Cardiac fibroblast (primary cell): ENCODE measurements at regions not wholly inside any gene's neighbourhood (a gene's known extent, or its start where the extent isn't known, plus 50 kb on each side); places are given as distances from the start of the nearest gene placed in this dataset.
A peak's percentile ranks its signal among the peaks of the same experiment; 100 is the strongest.

Experiments
- DNase-seq, 2 donors: peaks; one replicate each; pipeline versions ENCODE4 v3.0.0 to v3.0.0-alpha.2; 2010; ENCODE audit warnings: low read depth in 2 of 2
- H3K4me3 ChIP-seq, 2 donors: replicated peaks in 1 of 2; 1 replicate in 1 of 2; 2 replicates in 1 of 2; pipeline ENCODE4 v1.5.1; 2011; ENCODE audit warnings: low read depth in 2 of 2, low read length in 2 of 2, mild to moderate bottlenecking in 2 of 2, moderate library complexity in 1 of 2
- TF ChIP-seq, protein P1 (sequence below): IDR thresholded peaks from one replicate; pipeline ENCODE4 v1.5.1; 2011; ENCODE audit warnings: low read depth, mild to moderate bottlenecking, low read length, inconsistent platforms

DNA sequence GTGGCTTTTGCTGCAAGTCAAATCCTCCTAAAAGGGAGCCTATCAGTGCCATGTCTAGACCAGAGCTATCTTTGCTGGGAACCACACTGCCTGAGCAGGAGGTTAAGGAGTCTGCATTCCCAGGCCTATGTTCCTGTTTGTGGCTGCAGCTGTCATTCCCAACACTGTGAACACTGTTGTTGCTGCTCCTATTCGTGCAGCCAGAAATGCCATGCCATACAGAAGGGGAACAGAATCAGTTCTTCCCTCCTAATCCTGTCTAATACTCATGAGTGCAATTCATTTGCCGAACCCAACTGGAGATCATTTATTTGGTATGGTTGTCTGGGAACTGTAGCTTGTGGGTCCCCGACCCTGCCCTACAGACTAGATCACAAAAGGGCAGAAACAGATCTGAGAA lies 406.5 kb upstream of the GJE1 start:
- peak in 1 of 2 donors; percentile 4 for DNase-seq
- no peak overlapping the region for H3K4me3 ChIP-seq
- TF ChIP-seq, protein P1, sequence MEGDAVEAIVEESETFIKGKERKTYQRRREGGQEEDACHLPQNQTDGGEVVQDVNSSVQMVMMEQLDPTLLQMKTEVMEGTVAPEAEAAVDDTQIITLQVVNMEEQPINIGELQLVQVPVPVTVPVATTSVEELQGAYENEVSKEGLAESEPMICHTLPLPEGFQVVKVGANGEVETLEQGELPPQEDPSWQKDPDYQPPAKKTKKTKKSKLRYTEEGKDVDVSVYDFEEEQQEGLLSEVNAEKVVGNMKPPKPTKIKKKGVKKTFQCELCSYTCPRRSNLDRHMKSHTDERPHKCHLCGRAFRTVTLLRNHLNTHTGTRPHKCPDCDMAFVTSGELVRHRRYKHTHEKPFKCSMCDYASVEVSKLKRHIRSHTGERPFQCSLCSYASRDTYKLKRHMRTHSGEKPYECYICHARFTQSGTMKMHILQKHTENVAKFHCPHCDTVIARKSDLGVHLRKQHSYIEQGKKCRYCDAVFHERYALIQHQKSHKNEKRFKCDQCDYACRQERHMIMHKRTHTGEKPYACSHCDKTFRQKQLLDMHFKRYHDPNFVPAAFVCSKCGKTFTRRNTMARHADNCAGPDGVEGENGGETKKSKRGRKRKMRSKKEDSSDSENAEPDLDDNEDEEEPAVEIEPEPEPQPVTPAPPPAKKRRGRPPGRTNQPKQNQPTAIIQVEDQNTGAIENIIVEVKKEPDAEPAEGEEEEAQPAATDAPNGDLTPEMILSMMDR: no peak

DNA sequence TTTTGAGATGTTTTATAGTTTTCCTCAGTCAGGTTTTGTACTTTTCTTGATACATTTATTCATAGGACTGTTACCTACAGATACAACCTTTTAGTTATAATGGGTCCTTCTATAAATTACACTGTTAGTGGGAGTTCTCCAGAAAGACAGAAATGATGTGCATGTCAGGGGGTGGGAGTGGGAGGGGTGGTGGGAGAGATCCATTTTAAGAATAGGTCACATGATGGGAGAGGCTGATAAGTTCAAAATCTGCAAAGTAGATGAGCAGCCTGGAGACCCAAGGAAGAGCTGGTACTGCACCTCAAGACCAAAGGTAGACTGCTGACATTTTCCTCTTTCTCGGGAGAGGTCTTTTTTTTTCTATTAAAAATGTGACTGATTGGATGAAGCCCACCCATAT lies 408.0 kb upstream of the GJE1 start:
- no peak for DNase-seq
- TF ChIP-seq, protein P1: no peak
- H3K4me3 ChIP-seq: no peak overlapping the region

DNA sequence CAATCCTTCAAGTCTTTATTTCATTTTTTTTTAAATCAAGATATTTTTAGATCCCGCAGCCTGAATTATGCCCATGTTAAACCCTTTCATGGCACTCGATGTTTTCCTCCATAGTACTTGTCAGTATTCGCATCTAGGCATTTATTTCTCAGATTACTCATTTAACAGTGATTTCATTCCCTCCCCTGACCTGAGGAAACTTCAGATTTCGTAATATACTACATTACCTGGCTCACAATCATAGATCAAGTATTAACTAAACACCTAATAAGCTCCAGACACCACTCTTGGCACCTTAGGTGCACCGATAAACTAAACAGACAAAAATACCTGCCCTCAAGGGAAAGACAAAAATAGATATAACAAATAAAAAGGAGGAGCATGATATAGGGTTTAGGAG lies 413.2 kb upstream of the GJE1 start:
- TF ChIP-seq, protein P1: no peak
- no peak for DNase-seq
- H3K4me3 ChIP-seq: no peak overlapping the region

DNA sequence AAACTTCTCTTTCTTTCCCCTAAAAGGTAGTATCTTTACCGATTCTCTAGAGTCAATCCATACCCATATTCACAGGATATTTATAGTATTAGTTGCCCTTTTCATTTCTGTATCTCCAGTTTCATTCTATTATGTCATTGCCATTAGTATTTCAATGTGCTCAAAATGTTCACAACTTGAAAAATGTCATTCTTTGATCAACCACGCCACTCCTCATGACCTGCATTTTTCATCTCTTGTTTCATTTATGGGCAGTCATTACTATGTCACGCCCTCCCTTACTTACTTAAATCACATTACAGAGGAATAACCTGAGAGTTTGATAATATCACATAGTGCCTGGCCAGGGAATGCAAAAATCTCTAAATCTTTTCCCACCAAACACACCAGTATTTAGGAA lies 427.3 kb upstream of the GJE1 start:
- no peak overlapping the region for H3K4me3 ChIP-seq
- TF ChIP-seq, protein P1: no peak

DNA sequence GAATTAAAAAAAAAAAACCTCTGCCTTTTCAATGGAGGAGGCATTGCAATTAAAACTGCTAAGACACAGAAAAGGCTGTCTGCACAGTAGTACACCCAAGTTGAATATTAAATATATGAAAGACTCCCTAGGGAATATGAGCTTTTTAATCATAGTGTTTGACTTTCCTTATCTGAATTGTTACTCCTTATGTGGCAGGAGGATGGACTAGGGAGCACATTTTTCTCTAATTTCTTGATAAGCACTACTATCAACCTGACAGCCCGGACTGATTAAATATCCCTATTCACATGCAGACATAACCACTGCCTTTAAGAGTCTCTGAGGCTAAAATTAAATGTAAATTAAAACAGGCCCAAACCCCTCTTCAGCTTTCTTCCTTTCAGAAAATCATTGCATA lies 428.6 kb upstream of the GJE1 start:
- no peak overlapping the region for H3K4me3 ChIP-seq
- TF ChIP-seq, protein P1: no peak
- no peak for DNase-seq

More for the DNA sequence above, 427.3 kb upstream of the GJE1 start:
- no peak for DNase-seq

DNA sequence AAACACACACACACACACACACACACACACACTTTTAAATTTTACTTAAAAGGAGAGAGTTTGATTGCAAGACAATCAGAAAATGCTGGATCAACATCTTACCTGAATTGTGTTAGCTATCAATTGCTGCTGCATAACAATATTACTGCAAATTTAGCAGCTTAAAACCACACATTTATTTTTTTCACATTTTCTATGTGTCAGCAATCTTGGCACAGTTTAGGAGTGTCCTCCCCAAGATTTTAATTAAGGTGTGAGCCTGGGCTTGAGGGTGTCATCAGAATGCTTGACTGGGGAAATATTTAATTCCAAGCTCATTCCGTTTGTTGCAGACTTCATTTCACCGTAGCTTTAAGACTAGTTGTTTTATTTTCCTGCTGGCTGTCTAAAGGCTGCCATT lies 431.0 kb upstream of the GJE1 start:
- TF ChIP-seq, protein P1: no peak
- DNase-seq: no peak
- no peak overlapping the region for H3K4me3 ChIP-seq

DNA sequence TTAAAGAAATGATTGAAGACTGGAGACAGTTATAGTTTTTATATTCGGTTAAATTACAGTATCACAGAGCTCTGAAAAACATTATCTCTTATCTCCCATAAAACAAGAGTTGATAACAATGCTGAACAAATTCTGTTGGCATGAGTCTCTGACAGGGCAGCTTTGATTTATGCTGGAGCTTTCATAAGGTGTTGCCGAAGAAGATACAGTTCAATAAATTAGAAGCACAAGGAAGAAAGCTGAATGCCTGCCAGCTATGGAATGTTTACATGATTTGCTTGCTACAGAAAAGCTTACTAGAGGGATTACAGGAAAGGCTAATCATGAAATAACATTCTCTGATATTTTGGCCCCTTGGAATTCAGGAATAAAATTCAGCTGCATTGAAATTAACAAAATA lies 431.9 kb upstream of the GJE1 start:
- no peak overlapping the region for H3K4me3 ChIP-seq
- TF ChIP-seq, protein P1: no peak
- peak in 1 of 2 donors; percentile 8 for DNase-seq
